NB4 (cell line): ENCODE measurements at regions not wholly inside any gene's neighbourhood (a gene's known extent, or its start where the extent isn't known, plus 50 kb on each side); places are given as distances from the start of the nearest gene placed in this dataset.

Source experiments
- CTCF ChIP-seq: IDR thresholded peaks from one replicate; pipeline ENCODE4 v1.5.1; 2012; ENCODE audit warnings: low read depth, low read length
- MYC ChIP-seq: IDR thresholded peaks from 2 replicates; pipeline ENCODE4 v1.6.1; 2011; ENCODE audit warnings: low read depth, low read length
- POLR2A ChIP-seq: IDR thresholded peaks from 2 replicates; pipeline ENCODE4 v1.6.1; 2011; ENCODE audit warnings: mild to moderate bottlenecking; ENCODE audit not compliant: insufficient read length; ENCODE audit errors: extremely low read depth

- TF ChIP-seq CTCF = no peak
- no peak for TF ChIP-seq POLR2A
- no peak for TF ChIP-seq MYC
Observed at GRCh38 chr11:115921540-115921939, 417.3 kb upstream of the CADM1 start.
